H1 (cell line): ENCODE measurements at regions not wholly inside any gene's neighbourhood (a gene's known extent, or its start where the extent isn't known, plus 50 kb on each side); places are given as distances from the start of the nearest gene placed in this dataset.

Experiments used
- CTCF ChIA-PET: fragments of 300-600 bp; sonication (Branson Sonifier 250); formaldehyde crosslinking; loops from one replicate; lab custom pipeline; 2021; ENCODE audit not compliant: partially characterized antibody; lab: Charles Lee
- POLR2A ChIA-PET: fragments of 300-600 bp; sonication (Branson Sonifier 250); formaldehyde crosslinking; loops from one replicate; lab custom pipeline; 2021; ENCODE audit warnings: inconsistent platforms; ENCODE audit not compliant: partially characterized antibody; lab: Charles Lee
- DNase-seq, 2 experiments: peaks; one replicate each; pipeline versions ENCODE4 v3.0.0 to v3.0.0-alpha.2; 2010 to 2022; ENCODE audit warnings: low spot score in 2 of 2, low read depth in 1 of 2, mixed read lengths in 1 of 2
- FAIRE-seq: peaks from 2 replicates; lab custom pipeline; 2011; peaks lifted over from hg19 to GRCh38; lab: Jason Lieb, UNC
- H2AFZ ChIP-seq: 2 replicates; pipeline ENCODE4 v1.8.1; 2012; ENCODE audit warnings: low read length, inconsistent platforms
- H2AK5ac ChIP-seq: 2 replicates; pipeline ENCODE4 v1.6.1; 2013; ENCODE audit warnings: low read depth, low read length
- H2BK120ac ChIP-seq: replicated peaks from 2 replicates; pipeline ENCODE3; 2013; ENCODE audit warnings: low read depth, low read length, inconsistent platforms
- H2BK12ac ChIP-seq: 2 replicates; pipeline ENCODE4 v1.6.1; 2013; ENCODE audit warnings: low read depth, low read length
- H2BK15ac ChIP-seq: 2 replicates; pipeline ENCODE4 v1.6.1; 2013; ENCODE audit warnings: low read length
- H2BK20ac ChIP-seq: 2 replicates; pipeline ENCODE4 v1.6.1; 2013; ENCODE audit warnings: low read length
- H2BK5ac ChIP-seq: 2 replicates; pipeline ENCODE4 v1.6.1; 2013; ENCODE audit warnings: low read depth, low read length
- H3K14ac ChIP-seq: 2 replicates; pipeline ENCODE4 v1.6.1; 2013; ENCODE audit warnings: inconsistent platforms; ENCODE audit not compliant: insufficient read length
- H3K18ac ChIP-seq: 2 replicates; pipeline ENCODE4 v1.6.1; 2013; ENCODE audit warnings: low read length; ENCODE audit errors: extremely low read depth
- H3K23ac ChIP-seq: 2 replicates; pipeline ENCODE4 v1.6.1; 2013; ENCODE audit warnings: inconsistent platforms; ENCODE audit not compliant: insufficient read length
- H3K23me2 ChIP-seq: 2 replicates; pipeline ENCODE4 v1.6.1; 2013; ENCODE audit warnings: low read depth, low read length
- H3K27ac ChIP-seq: 2 replicates; pipeline ENCODE4 v1.6.1; 2011; ENCODE audit warnings: low read depth, low read length, inconsistent platforms
- H3K27me3 ChIP-seq, 4 experiments: replicated peaks in 1 of 4; 1 replicate in 1 of 4; 2 replicates in 3 of 4; pipeline versions ENCODE4 v1.6.1 to v1.8.1; 2011 to 2013; ENCODE audit warnings: low read length in 3 of 4, mild to moderate bottlenecking in 3 of 4, inconsistent platforms in 2 of 4, mixed read lengths in 2 of 4, moderate library complexity in 1 of 4; ENCODE audit not compliant: control insufficient read depth in 3 of 4, insufficient read depth in 3 of 4; ENCODE audit errors: extremely low read depth in 1 of 4
- H3K36me3 ChIP-seq, 4 experiments: 2 replicates each; pipeline versions ENCODE4 v1.6.1 to v1.8.1; 2011 to 2013; ENCODE audit warnings: mild to moderate bottlenecking in 4 of 4, low read length in 3 of 4, moderate library complexity in 2 of 4, control low read depth in 1 of 4, inconsistent platforms in 1 of 4; ENCODE audit not compliant: insufficient read depth in 4 of 4, control insufficient read depth in 2 of 4
- H3K4ac ChIP-seq: replicated peaks from 2 replicates; pipeline ENCODE3; 2013; ENCODE audit warnings: low read length, low read depth, mixed read lengths, inconsistent platforms; ENCODE audit not compliant: insufficient read length
- H3K4me1 ChIP-seq, 4 experiments: replicated peaks in 1 of 4; 1 replicate in 1 of 4; 2 replicates in 3 of 4; pipeline versions ENCODE4 v1.6.1 to v1.8.1; 2011 to 2013; ENCODE audit warnings: low read length in 3 of 4, inconsistent platforms in 2 of 4, mixed read lengths in 1 of 4; ENCODE audit not compliant: insufficient read depth in 4 of 4, control insufficient read depth in 3 of 4
- H3K4me2 ChIP-seq, 2 experiments: 2 replicates each; pipeline versions ENCODE4 v1.6.1 to v1.8.1; 2011 to 2013; ENCODE audit warnings: low read depth in 2 of 2, low read length in 2 of 2, control low read depth in 1 of 2, inconsistent platforms in 1 of 2, mild to moderate bottlenecking in 1 of 2; ENCODE audit not compliant: insufficient read depth in 1 of 2
- H3K4me3 ChIP-seq, 4 experiments: fragments of 200-600, 300-600 bp in 1 of 4; sonication (generic), shearing (Covaris generic), sonication (Bioruptor Twin) in 1 of 4; 2 replicates each; pipeline versions ENCODE4 v1.5.1 to v1.8.1; 2011 to 2016; ENCODE audit warnings: low read length in 4 of 4, low read depth in 3 of 4, control low read depth in 2 of 4, inconsistent platforms in 2 of 4, mild to moderate bottlenecking in 2 of 4, mixed read lengths in 1 of 4, moderate library complexity in 1 of 4; ENCODE audit not compliant: insufficient read depth in 2 of 4; ENCODE audit errors: extremely low read depth in 1 of 4
- H3K56ac ChIP-seq: replicated peaks from 2 replicates; pipeline ENCODE3; 2013; ENCODE audit warnings: low read depth, mild to moderate bottlenecking, mixed read lengths, low read length, inconsistent platforms; ENCODE audit not compliant: insufficient read length
- H3K79me1 ChIP-seq: 2 replicates; pipeline ENCODE4 v1.6.1; 2013; ENCODE audit warnings: low read depth, low read length, control low read depth
- H3K79me2 ChIP-seq, 2 experiments: 2 replicates each; pipeline versions ENCODE4 v1.6.1 to v1.8.1; 2012 to 2013; ENCODE audit warnings: low read length in 2 of 2, mild to moderate bottlenecking in 2 of 2, inconsistent platforms in 1 of 2; ENCODE audit not compliant: insufficient read depth in 2 of 2, control insufficient read depth in 1 of 2
- H3K9ac ChIP-seq, 4 experiments: replicated peaks in 1 of 4; 1 replicate in 1 of 4; 2 replicates in 3 of 4; pipeline versions ENCODE4 v1.6.1 to v1.8.1; 2011 to 2013; ENCODE audit warnings: low read depth in 3 of 4, low read length in 3 of 4, control low read depth in 2 of 4, mild to moderate bottlenecking in 2 of 4, moderate library complexity in 2 of 4, inconsistent platforms in 1 of 4; ENCODE audit errors: extremely low read depth in 1 of 4
- H3K9me3 ChIP-seq, 2 experiments: 2 replicates each; pipeline versions ENCODE4 v1.6.1 to v1.8.1; 2012 to 2013; ENCODE audit warnings: mild to moderate bottlenecking in 2 of 2, moderate library complexity in 2 of 2, control low read depth in 1 of 2, inconsistent platforms in 1 of 2, low read depth in 1 of 2, low read length in 1 of 2, mixed read lengths in 1 of 2; ENCODE audit not compliant: insufficient read depth in 2 of 2
- H4K20me1 ChIP-seq, 2 experiments: replicated peaks in 1 of 2; 2 replicates each; pipeline versions ENCODE3 to v1.8.1; 2011 to 2013; ENCODE audit warnings: inconsistent platforms in 2 of 2, low read length in 2 of 2, mild to moderate bottlenecking in 1 of 2; ENCODE audit not compliant: insufficient read depth in 2 of 2, control insufficient read depth in 1 of 2
- H4K5ac ChIP-seq: 2 replicates; pipeline ENCODE4 v1.6.1; 2013; ENCODE audit warnings: low read length, low read depth, mixed read lengths, inconsistent platforms; ENCODE audit not compliant: insufficient read length
- H4K8ac ChIP-seq: 2 replicates; pipeline ENCODE4 v1.8.0; 2013; ENCODE audit warnings: mild to moderate bottlenecking, moderate library complexity, low read length, inconsistent platforms; ENCODE audit not compliant: insufficient read depth; ENCODE audit errors: extremely low read depth
- H4K91ac ChIP-seq: replicated peaks from 2 replicates; pipeline ENCODE3; 2013; ENCODE audit warnings: low read length, mixed read lengths, inconsistent platforms; ENCODE audit not compliant: insufficient read length
- CEBPB ChIP-seq: IDR thresholded peaks from 2 replicates; pipeline ENCODE4 v1.6.1; 2012; ENCODE audit warnings: low read depth, low read length
- CREB1 ChIP-seq: IDR thresholded peaks from 2 replicates; pipeline ENCODE4 v1.6.1; 2012; ENCODE audit warnings: inconsistent platforms
- HDAC2 ChIP-seq, 2 experiments: fragments of 300-600 bp in 1 of 2; sonication (generic) in 1 of 2; IDR thresholded peaks; 2 replicates each; pipeline ENCODE4 v1.6.1; 2011 to 2012; ENCODE audit warnings: low read depth in 2 of 2, low read length in 2 of 2, mild to moderate bottlenecking in 2 of 2, moderate library complexity in 2 of 2, borderline replicate concordance in 1 of 2, inconsistent platforms in 1 of 2
- MAFK ChIP-seq: IDR thresholded peaks from 2 replicates; pipeline ENCODE4 v1.6.1; 2012; ENCODE audit warnings: low read depth, mild to moderate bottlenecking, improper control_type of control experiment, low read length
- POLR2A ChIP-seq, 2 experiments: IDR thresholded peaks; 1 replicate in 1 of 2; 2 replicates in 1 of 2; pipeline ENCODE4 v1.6.1; 2011; ENCODE audit warnings: low read depth in 2 of 2, low read length in 2 of 2, mild to moderate bottlenecking in 2 of 2; ENCODE audit errors: control extremely low read depth in 1 of 2
- RAD21 ChIP-seq, 2 experiments: IDR thresholded peaks in 1 of 2; conservative IDR thresholded peaks in 1 of 2; 2 replicates each; pipeline ENCODE4 v1.6.1; 2011; ENCODE audit warnings: low read depth in 2 of 2, low read length in 2 of 2, improper control_type of control experiment in 1 of 2, inconsistent platforms in 1 of 2, mild to moderate bottlenecking in 1 of 2, moderate library complexity in 1 of 2
- RBBP5 ChIP-seq: IDR thresholded peaks from 2 replicates; pipeline ENCODE4 v1.7.1; 2012; ENCODE audit warnings: low read depth, mild to moderate bottlenecking, inconsistent platforms, low read length, moderate library complexity, borderline replicate concordance
- SIRT6 ChIP-seq: IDR thresholded peaks from one replicate; pipeline ENCODE4 v1.7.1; 2012; ENCODE audit warnings: low read length, inconsistent platforms
- SP4 ChIP-seq: IDR thresholded peaks from 2 replicates; pipeline ENCODE4 v1.6.1; 2012; ENCODE audit warnings: low read length, inconsistent platforms
- WGBS, 2 experiments: shearing (Covaris generic) in 1 of 2; methylation state at CpG; one replicate each; pipeline versions ENCODE4 v1.1.6 to v1.1.7; 2013 to 2015; ENCODE audit warnings: low lambda C conversion rate in 2 of 2, mixed read lengths in 2 of 2, inconsistent platforms in 1 of 2, low coverage in 1 of 2, missing lambda C conversion rate in 1 of 2; ENCODE audit not compliant: insufficient replicate concordance in 2 of 2, insufficient coverage in 1 of 2, insufficient read length in 1 of 2; ENCODE audit errors: extremely low coverage in 1 of 2, missing lambda C conversion rate in 1 of 2; 5-methylcytosine and 5-hydroxymethylcytosine counted together
- TF ChIP-seq, protein P1 (sequence below): IDR thresholded peaks from 2 replicates; pipeline ENCODE4 v1.6.1; 2011; ENCODE audit warnings: low read length, improper control_type of control experiment
- TF ChIP-seq, protein P2 (sequence below): IDR thresholded peaks from 2 replicates; pipeline ENCODE4 v1.6.1; 2011; ENCODE audit warnings: low read depth, mild to moderate bottlenecking, low read length; ENCODE audit not compliant: insufficient read depth
- TF ChIP-seq, protein P3 (sequence below): IDR thresholded peaks from 2 replicates; pipeline ENCODE4 v1.6.1; 2012; ENCODE audit warnings: inconsistent platforms

DNA sequence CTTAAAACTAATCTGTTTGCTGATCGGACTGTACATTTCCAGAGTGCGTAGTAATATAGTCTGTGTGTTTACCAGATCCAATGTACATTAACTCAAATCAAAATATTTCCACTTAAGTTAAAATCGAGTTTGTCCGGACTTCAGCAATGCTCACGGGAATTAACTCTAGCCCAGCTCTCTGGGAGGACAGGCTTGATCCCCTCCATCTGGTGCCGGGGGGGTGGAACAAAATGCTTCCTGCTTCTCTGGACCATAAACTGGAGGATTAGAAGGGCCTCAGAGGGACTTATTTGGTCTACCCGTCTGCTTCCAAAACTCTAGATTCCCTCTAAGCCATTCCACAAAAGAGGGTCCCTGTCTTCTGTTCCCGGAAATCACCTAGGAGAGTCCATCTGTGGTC, 511.2 kb downstream of the BUD13 start:
- Histone ChIP-seq H4K8ac (no peak overlapping the region), H4K91ac (no peak overlapping the region), H3K14ac (no peak overlapping the region), H3K27ac (no peak overlapping the region), H2BK20ac (no peak overlapping the region), H4K20me1 (no peaks in the 10 kb centered on the region), H4K5ac (no peak overlapping the region), H2BK12ac (no peak overlapping the region), H3K36me3 (no peaks in the 10 kb centered on the region), H3K9ac (no peak overlapping the region), H3K23ac (no peak overlapping the region), H3K4me1 (peaks cover 0 to 9% (median 4%) of the 10 kb centered on the region in 4 experiments; a peak in 4 of 7 replicates), H2BK120ac (no peak overlapping the region), H3K23me2 (0 out of 2 replicates have a peak, but pooled peaks cover under 1% of the 10 kb centered on the region), H3K4me2 (no peak overlapping the region), H3K18ac (no peak overlapping the region), H2BK15ac (no peak overlapping the region), H3K4me3 (no peak overlapping the region), H3K56ac (no peak overlapping the region), H3K9me3 (no peaks in the 10 kb centered on the region), H3K27me3 (0 out of 7 replicates have a peak, but pooled peaks cover 0 to 2% (median 0%) of the 10 kb centered on the region in 4 experiments), H2AK5ac (no peak overlapping the region), H3K4ac (no peak overlapping the region), H2AFZ (no peak overlapping the region), H3K79me1 (no peaks in the 10 kb centered on the region), H2BK5ac (no peak overlapping the region), H3K79me2 (no peaks in the 10 kb centered on the region)
- POLR2A ChIA-PET: no interaction called here
- DNase-seq (no peak), FAIRE-seq (no peak)
- WGBS, 2 experiments: 92% methylated on average over 8 of the region's 8 CpGs; no CpG with 5 or more reads in 1 of the 2 experiments
- CTCF ChIA-PET: interaction anchor here (1.3 kb wide), 1 partner anchor 16 kb away, joined by 3 read pairs; no protein-coding TSS in a partner anchor
- TF ChIP-seq CEBPB (no peak), POLR2A (IDR thresholded peaks at IDR 0.05; ENCODE audit: control extremely low read depth in 1 of 2, low read depth in 2 of 2, low read length in 2 of 2) (no peak), CREB1 (no peak), HDAC2 (IDR thresholded peaks at IDR 0.05; ENCODE audit: borderline replicate concordance in 1 of 2, low read depth in 2 of 2, low read length in 2 of 2) (no peak), SP4 (no peak), RBBP5 (no peak), SIRT6 (no peak), MAFK (no peak), RAD21 (IDR thresholded peaks at IDR 0.05 in 1 of 2, conservative IDR thresholded peaks at IDR 0.05 in 1 of 2; ENCODE audit: low read depth in 2 of 2, low read length in 2 of 2) (no peak)
- TF ChIP-seq, protein P1, sequence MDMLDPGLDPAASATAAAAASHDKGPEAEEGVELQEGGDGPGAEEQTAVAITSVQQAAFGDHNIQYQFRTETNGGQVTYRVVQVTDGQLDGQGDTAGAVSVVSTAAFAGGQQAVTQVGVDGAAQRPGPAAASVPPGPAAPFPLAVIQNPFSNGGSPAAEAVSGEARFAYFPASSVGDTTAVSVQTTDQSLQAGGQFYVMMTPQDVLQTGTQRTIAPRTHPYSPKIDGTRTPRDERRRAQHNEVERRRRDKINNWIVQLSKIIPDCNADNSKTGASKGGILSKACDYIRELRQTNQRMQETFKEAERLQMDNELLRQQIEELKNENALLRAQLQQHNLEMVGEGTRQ: no peak
- TF ChIP-seq, protein P2, sequence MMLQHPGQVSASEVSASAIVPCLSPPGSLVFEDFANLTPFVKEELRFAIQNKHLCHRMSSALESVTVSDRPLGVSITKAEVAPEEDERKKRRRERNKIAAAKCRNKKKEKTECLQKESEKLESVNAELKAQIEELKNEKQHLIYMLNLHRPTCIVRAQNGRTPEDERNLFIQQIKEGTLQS: no peak
- TF ChIP-seq, protein P3, sequence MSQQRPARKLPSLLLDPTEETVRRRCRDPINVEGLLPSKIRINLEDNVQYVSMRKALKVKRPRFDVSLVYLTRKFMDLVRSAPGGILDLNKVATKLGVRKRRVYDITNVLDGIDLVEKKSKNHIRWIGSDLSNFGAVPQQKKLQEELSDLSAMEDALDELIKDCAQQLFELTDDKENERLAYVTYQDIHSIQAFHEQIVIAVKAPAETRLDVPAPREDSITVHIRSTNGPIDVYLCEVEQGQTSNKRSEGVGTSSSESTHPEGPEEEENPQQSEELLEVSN: no peak
